ENCODE measurements at regions not wholly inside any gene's neighbourhood (a gene's known extent, or its start where the extent isn't known, plus 50 kb on each side); places are given as distances from the start of the nearest gene placed in this dataset.

DNA sequence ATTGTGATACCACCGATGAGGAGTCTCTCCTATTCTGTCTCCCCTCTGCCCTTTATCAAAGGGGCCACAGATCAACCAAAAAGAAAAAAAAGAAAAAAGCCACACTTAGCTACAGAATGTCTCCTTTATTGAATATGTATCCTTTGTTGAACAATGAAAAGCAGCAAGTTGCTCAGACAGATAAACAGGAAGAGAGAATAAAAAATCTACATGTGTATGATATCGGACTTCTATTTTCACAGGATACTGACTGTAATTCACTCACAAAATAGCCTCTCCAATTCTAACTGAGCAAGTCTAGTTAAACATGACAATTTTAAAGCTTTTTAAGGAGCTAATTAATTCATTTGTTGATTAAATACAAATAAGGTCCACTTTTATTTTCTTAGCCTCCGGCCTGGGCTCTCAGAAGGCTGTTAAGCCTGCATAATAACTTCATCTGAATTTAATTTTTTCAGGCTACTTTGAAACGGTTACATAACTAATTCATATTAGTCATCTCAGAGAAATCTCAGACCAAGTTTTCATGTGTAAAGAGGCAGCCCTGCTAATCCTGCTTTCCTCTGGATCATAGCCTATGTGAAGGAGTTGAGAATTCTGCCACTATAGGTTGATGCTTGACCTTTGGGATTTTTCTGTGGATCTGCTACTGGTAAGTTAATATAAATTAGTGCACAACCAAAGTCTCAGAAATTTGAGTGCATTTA is 304.1 kb upstream of the NR5A2 start:
- no peaks in the 10 kb centered on the region for H3K36me3 ChIP-seq (ENCODE audit: control insufficient read depth in 2 of 3, insufficient read depth in 3 of 3, low read length in 3 of 3)
- H3K9me3 ChIP-seq (ENCODE audit: control insufficient read depth in 2 of 3, insufficient read depth in 1 of 3, low read length in 3 of 3) = no peaks in the 10 kb centered on the region
- intact Hi-C loops (cut with DNase I) = no loop called here
- H3K4me3 ChIP-seq (ENCODE audit: low read length in 3 of 3) = no peak overlapping the region
- no peaks in the 10 kb centered on the region for H3K4me1 ChIP-seq (ENCODE audit: control insufficient read depth in 2 of 3, insufficient read depth in 2 of 3, low read depth in 1 of 3, low read length in 3 of 3)
- DNase-seq (no peak), FAIRE-seq (no peak)
- TF ChIP-seq, protein P1, sequence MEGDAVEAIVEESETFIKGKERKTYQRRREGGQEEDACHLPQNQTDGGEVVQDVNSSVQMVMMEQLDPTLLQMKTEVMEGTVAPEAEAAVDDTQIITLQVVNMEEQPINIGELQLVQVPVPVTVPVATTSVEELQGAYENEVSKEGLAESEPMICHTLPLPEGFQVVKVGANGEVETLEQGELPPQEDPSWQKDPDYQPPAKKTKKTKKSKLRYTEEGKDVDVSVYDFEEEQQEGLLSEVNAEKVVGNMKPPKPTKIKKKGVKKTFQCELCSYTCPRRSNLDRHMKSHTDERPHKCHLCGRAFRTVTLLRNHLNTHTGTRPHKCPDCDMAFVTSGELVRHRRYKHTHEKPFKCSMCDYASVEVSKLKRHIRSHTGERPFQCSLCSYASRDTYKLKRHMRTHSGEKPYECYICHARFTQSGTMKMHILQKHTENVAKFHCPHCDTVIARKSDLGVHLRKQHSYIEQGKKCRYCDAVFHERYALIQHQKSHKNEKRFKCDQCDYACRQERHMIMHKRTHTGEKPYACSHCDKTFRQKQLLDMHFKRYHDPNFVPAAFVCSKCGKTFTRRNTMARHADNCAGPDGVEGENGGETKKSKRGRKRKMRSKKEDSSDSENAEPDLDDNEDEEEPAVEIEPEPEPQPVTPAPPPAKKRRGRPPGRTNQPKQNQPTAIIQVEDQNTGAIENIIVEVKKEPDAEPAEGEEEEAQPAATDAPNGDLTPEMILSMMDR (IDR thresholded peaks at IDR 0.05; ENCODE audit: borderline replicate concordance, extremely low read depth, insufficient read depth) = no peak
- H3K27ac ChIP-seq (ENCODE audit: low read depth in 2 of 2, low read length in 2 of 2) = no peak overlapping the region
- H3K9ac ChIP-seq (ENCODE audit: low read length in 3 of 3) = no peak overlapping the region
- no peaks in the 10 kb centered on the region for H3K27me3 ChIP-seq (ENCODE audit: control insufficient read depth, insufficient read depth, low read length)

DNA sequence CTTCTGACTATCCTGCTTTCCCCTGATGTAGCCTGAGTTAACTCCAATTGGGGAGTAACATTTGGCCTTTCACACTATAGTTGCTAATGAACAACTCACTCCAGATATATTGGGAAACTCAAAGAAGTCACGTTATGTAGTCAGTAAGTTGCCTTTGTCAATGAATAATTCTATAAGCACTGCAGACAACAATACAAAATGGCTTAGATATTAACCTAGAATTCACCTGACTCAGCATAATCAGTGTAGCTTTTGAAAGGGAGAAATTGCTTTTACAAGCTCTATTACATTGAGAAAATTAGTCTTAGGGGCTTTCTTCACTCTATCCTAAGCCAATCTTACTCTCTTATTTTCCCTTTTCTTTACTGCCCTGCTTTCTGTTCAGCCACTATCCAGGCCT is 303.5 kb upstream of the NR5A2 start:
- H3K9ac ChIP-seq (ENCODE audit: low read length in 3 of 3) = no peak overlapping the region
- H3K9me3 ChIP-seq (ENCODE audit: control insufficient read depth in 2 of 3, insufficient read depth in 1 of 3, low read length in 3 of 3) = no peaks in the 10 kb centered on the region
- DNase-seq (peak in 2 of 5 donors; percentile 42 to 44), FAIRE-seq (no peak)
- intact Hi-C loops (cut with DNase I) = no loop called here
- TF ChIP-seq, protein P1 (IDR thresholded peaks at IDR 0.05; ENCODE audit: borderline replicate concordance, extremely low read depth, insufficient read depth) = no peak
- no peak overlapping the region for H3K4me3 ChIP-seq (ENCODE audit: low read length in 3 of 3)
- H3K4me1 ChIP-seq (ENCODE audit: control insufficient read depth in 2 of 3, insufficient read depth in 2 of 3, low read depth in 1 of 3, low read length in 3 of 3) = no peaks in the 10 kb centered on the region
- H3K36me3 ChIP-seq (ENCODE audit: control insufficient read depth in 2 of 3, insufficient read depth in 3 of 3, low read length in 3 of 3) = no peaks in the 10 kb centered on the region
- no peaks in the 10 kb centered on the region for H3K27me3 ChIP-seq (ENCODE audit: control insufficient read depth, insufficient read depth, low read length)
- H3K27ac ChIP-seq (ENCODE audit: low read depth in 2 of 2, low read length in 2 of 2) = no peak overlapping the region

DNA sequence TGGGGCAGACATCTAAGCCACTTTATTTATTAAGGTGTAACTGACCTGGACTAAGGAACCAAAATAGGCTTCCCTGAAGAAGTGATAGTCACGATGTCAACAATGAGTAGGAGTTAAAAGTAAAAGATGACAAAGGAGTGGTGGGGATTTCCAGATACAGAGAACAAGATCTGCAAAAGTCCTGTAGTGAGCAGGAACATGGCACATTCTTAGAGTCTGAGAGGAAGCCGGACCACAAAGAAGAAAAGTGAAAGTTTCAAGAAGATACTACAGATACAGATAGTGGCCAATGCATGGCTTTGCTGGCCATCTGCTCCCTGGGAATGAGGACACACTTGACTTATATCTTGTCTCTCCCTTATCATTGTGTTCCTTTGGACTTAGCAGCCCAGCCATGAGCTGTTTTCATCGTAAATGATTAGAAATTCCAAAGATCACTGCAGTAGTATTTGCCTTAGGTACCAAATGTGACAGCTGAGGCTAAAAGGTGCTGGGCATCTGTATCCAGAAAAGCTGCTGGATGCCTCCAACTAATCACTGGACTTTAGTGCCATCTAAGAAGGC is 302.4 kb upstream of the NR5A2 start:
- Histone ChIP-seq H3K4me3 (ENCODE audit: low read length in 3 of 3) (no peak overlapping the region), H3K27ac (ENCODE audit: low read depth in 2 of 2, low read length in 2 of 2) (no peak overlapping the region), H3K9ac (ENCODE audit: low read length in 3 of 3) (no peak overlapping the region), H3K4me1 (ENCODE audit: control insufficient read depth in 2 of 3, insufficient read depth in 2 of 3, low read depth in 1 of 3, low read length in 3 of 3) (no peaks in the 10 kb centered on the region), H3K9me3 (ENCODE audit: control insufficient read depth in 2 of 3, insufficient read depth in 1 of 3, low read length in 3 of 3) (no peaks in the 10 kb centered on the region), H3K27me3 (ENCODE audit: control insufficient read depth, insufficient read depth, low read length) (no peaks in the 10 kb centered on the region), H3K36me3 (ENCODE audit: control insufficient read depth in 2 of 3, insufficient read depth in 3 of 3, low read length in 3 of 3) (no peaks in the 10 kb centered on the region)
- DNase-seq = no peak
- intact Hi-C loops (cut with DNase I) = no loop called here
- TF ChIP-seq, protein P1 (IDR thresholded peaks at IDR 0.05; ENCODE audit: borderline replicate concordance, extremely low read depth, insufficient read depth) = no peak
- no peak for FAIRE-seq

Data from kidney (tissue), 13 donors.